Neural progenitor cell (in vitro differentiated cells): ENCODE measurements at regions not wholly inside any gene's neighbourhood (a gene's known extent, or its start where the extent isn't known, plus 50 kb on each side); places are given as distances from the start of the nearest gene placed in this dataset.

Experiments
- CTCF ChIP-seq: fragments of 200-600 bp; sonication (generic); IDR thresholded peaks from 2 replicates; pipeline ENCODE4 v1.5.1; 2017; ENCODE audit warnings: antibody characterized with exemption, mild to moderate bottlenecking
- EZH2 ChIP-seq: fragments of 200-600 bp; sonication (generic); IDR thresholded peaks from 2 replicates; pipeline ENCODE4 v1.6.1; 2017; ENCODE audit warnings: antibody characterized with exemption, mild to moderate bottlenecking, moderate library complexity
- EZH2phosphoT487 ChIP-seq: fragments of 200-600 bp; sonication (generic); IDR thresholded peaks from 2 replicates; pipeline ENCODE4 v1.6.1; 2017; ENCODE audit warnings: antibody characterized with exemption

GRCh38 chr4:23500894-23501449 is 388.9 kb downstream of the PPARGC1A start:
- TF ChIP-seq EZH2: no peak
- no peak for TF ChIP-seq CTCF
- no peak for TF ChIP-seq EZH2phosphoT487
